H1 (cell line): ENCODE measurements at regions not wholly inside any gene's neighbourhood (a gene's known extent, or its start where the extent isn't known, plus 50 kb on each side); places are given as distances from the start of the nearest gene placed in this dataset.

Source experiments
- CTCF ChIA-PET: fragments of 300-600 bp; sonication (Branson Sonifier 250); formaldehyde crosslinking; loops from one replicate; lab custom pipeline; 2021; ENCODE audit not compliant: partially characterized antibody; lab: Charles Lee
- POLR2A ChIA-PET: fragments of 300-600 bp; sonication (Branson Sonifier 250); formaldehyde crosslinking; loops from one replicate; lab custom pipeline; 2021; ENCODE audit warnings: inconsistent platforms; ENCODE audit not compliant: partially characterized antibody; lab: Charles Lee
- DNase-seq, 2 experiments: peaks; one replicate each; pipeline versions ENCODE4 v3.0.0 to v3.0.0-alpha.2; 2010 to 2022; ENCODE audit warnings: low spot score in 2 of 2, low read depth in 1 of 2, mixed read lengths in 1 of 2
- FAIRE-seq: peaks from 2 replicates; lab custom pipeline; 2011; peaks lifted over from hg19 to GRCh38; lab: Jason Lieb, UNC
- H2AFZ ChIP-seq: 2 replicates; pipeline ENCODE4 v1.8.1; 2012; ENCODE audit warnings: low read length, inconsistent platforms
- H2AK5ac ChIP-seq: 2 replicates; pipeline ENCODE4 v1.6.1; 2013; ENCODE audit warnings: low read depth, low read length
- H2BK120ac ChIP-seq: replicated peaks from 2 replicates; pipeline ENCODE3; 2013; ENCODE audit warnings: low read depth, low read length, inconsistent platforms
- H2BK12ac ChIP-seq: 2 replicates; pipeline ENCODE4 v1.6.1; 2013; ENCODE audit warnings: low read depth, low read length
- H2BK15ac ChIP-seq: 2 replicates; pipeline ENCODE4 v1.6.1; 2013; ENCODE audit warnings: low read length
- H2BK20ac ChIP-seq: 2 replicates; pipeline ENCODE4 v1.6.1; 2013; ENCODE audit warnings: low read length
- H2BK5ac ChIP-seq: 2 replicates; pipeline ENCODE4 v1.6.1; 2013; ENCODE audit warnings: low read depth, low read length
- H3K14ac ChIP-seq: 2 replicates; pipeline ENCODE4 v1.6.1; 2013; ENCODE audit warnings: inconsistent platforms; ENCODE audit not compliant: insufficient read length
- H3K18ac ChIP-seq: 2 replicates; pipeline ENCODE4 v1.6.1; 2013; ENCODE audit warnings: low read length; ENCODE audit errors: extremely low read depth
- H3K23ac ChIP-seq: 2 replicates; pipeline ENCODE4 v1.6.1; 2013; ENCODE audit warnings: inconsistent platforms; ENCODE audit not compliant: insufficient read length
- H3K23me2 ChIP-seq: 2 replicates; pipeline ENCODE4 v1.6.1; 2013; ENCODE audit warnings: low read depth, low read length
- H3K27ac ChIP-seq: 2 replicates; pipeline ENCODE4 v1.6.1; 2011; ENCODE audit warnings: low read depth, low read length, inconsistent platforms
- H3K27me3 ChIP-seq, 4 experiments: replicated peaks in 1 of 4; 1 replicate in 1 of 4; 2 replicates in 3 of 4; pipeline versions ENCODE4 v1.6.1 to v1.8.1; 2011 to 2013; ENCODE audit warnings: low read length in 3 of 4, mild to moderate bottlenecking in 3 of 4, inconsistent platforms in 2 of 4, mixed read lengths in 2 of 4, moderate library complexity in 1 of 4; ENCODE audit not compliant: control insufficient read depth in 3 of 4, insufficient read depth in 3 of 4; ENCODE audit errors: extremely low read depth in 1 of 4
- H3K36me3 ChIP-seq, 4 experiments: 2 replicates each; pipeline versions ENCODE4 v1.6.1 to v1.8.1; 2011 to 2013; ENCODE audit warnings: mild to moderate bottlenecking in 4 of 4, low read length in 3 of 4, moderate library complexity in 2 of 4, control low read depth in 1 of 4, inconsistent platforms in 1 of 4; ENCODE audit not compliant: insufficient read depth in 4 of 4, control insufficient read depth in 2 of 4
- H3K4ac ChIP-seq: replicated peaks from 2 replicates; pipeline ENCODE3; 2013; ENCODE audit warnings: low read length, low read depth, mixed read lengths, inconsistent platforms; ENCODE audit not compliant: insufficient read length
- H3K4me1 ChIP-seq, 4 experiments: replicated peaks in 1 of 4; 1 replicate in 1 of 4; 2 replicates in 3 of 4; pipeline versions ENCODE4 v1.6.1 to v1.8.1; 2011 to 2013; ENCODE audit warnings: low read length in 3 of 4, inconsistent platforms in 2 of 4, mixed read lengths in 1 of 4; ENCODE audit not compliant: insufficient read depth in 4 of 4, control insufficient read depth in 3 of 4
- H3K4me2 ChIP-seq, 2 experiments: 2 replicates each; pipeline versions ENCODE4 v1.6.1 to v1.8.1; 2011 to 2013; ENCODE audit warnings: low read depth in 2 of 2, low read length in 2 of 2, control low read depth in 1 of 2, inconsistent platforms in 1 of 2, mild to moderate bottlenecking in 1 of 2; ENCODE audit not compliant: insufficient read depth in 1 of 2
- H3K4me3 ChIP-seq, 4 experiments: fragments of 200-600, 300-600 bp in 1 of 4; sonication (generic), shearing (Covaris generic), sonication (Bioruptor Twin) in 1 of 4; 2 replicates each; pipeline versions ENCODE4 v1.5.1 to v1.8.1; 2011 to 2016; ENCODE audit warnings: low read length in 4 of 4, low read depth in 3 of 4, control low read depth in 2 of 4, inconsistent platforms in 2 of 4, mild to moderate bottlenecking in 2 of 4, mixed read lengths in 1 of 4, moderate library complexity in 1 of 4; ENCODE audit not compliant: insufficient read depth in 2 of 4; ENCODE audit errors: extremely low read depth in 1 of 4
- H3K56ac ChIP-seq: replicated peaks from 2 replicates; pipeline ENCODE3; 2013; ENCODE audit warnings: low read depth, mild to moderate bottlenecking, mixed read lengths, low read length, inconsistent platforms; ENCODE audit not compliant: insufficient read length
- H3K79me1 ChIP-seq: 2 replicates; pipeline ENCODE4 v1.6.1; 2013; ENCODE audit warnings: low read depth, low read length, control low read depth
- H3K79me2 ChIP-seq, 2 experiments: 2 replicates each; pipeline versions ENCODE4 v1.6.1 to v1.8.1; 2012 to 2013; ENCODE audit warnings: low read length in 2 of 2, mild to moderate bottlenecking in 2 of 2, inconsistent platforms in 1 of 2; ENCODE audit not compliant: insufficient read depth in 2 of 2, control insufficient read depth in 1 of 2
- H3K9ac ChIP-seq, 4 experiments: replicated peaks in 1 of 4; 1 replicate in 1 of 4; 2 replicates in 3 of 4; pipeline versions ENCODE4 v1.6.1 to v1.8.1; 2011 to 2013; ENCODE audit warnings: low read depth in 3 of 4, low read length in 3 of 4, control low read depth in 2 of 4, mild to moderate bottlenecking in 2 of 4, moderate library complexity in 2 of 4, inconsistent platforms in 1 of 4; ENCODE audit errors: extremely low read depth in 1 of 4
- H3K9me3 ChIP-seq, 2 experiments: 2 replicates each; pipeline versions ENCODE4 v1.6.1 to v1.8.1; 2012 to 2013; ENCODE audit warnings: mild to moderate bottlenecking in 2 of 2, moderate library complexity in 2 of 2, control low read depth in 1 of 2, inconsistent platforms in 1 of 2, low read depth in 1 of 2, low read length in 1 of 2, mixed read lengths in 1 of 2; ENCODE audit not compliant: insufficient read depth in 2 of 2
- H4K20me1 ChIP-seq, 2 experiments: replicated peaks in 1 of 2; 2 replicates each; pipeline versions ENCODE3 to v1.8.1; 2011 to 2013; ENCODE audit warnings: inconsistent platforms in 2 of 2, low read length in 2 of 2, mild to moderate bottlenecking in 1 of 2; ENCODE audit not compliant: insufficient read depth in 2 of 2, control insufficient read depth in 1 of 2
- H4K5ac ChIP-seq: 2 replicates; pipeline ENCODE4 v1.6.1; 2013; ENCODE audit warnings: low read length, low read depth, mixed read lengths, inconsistent platforms; ENCODE audit not compliant: insufficient read length
- H4K8ac ChIP-seq: 2 replicates; pipeline ENCODE4 v1.8.0; 2013; ENCODE audit warnings: mild to moderate bottlenecking, moderate library complexity, low read length, inconsistent platforms; ENCODE audit not compliant: insufficient read depth; ENCODE audit errors: extremely low read depth
- H4K91ac ChIP-seq: replicated peaks from 2 replicates; pipeline ENCODE3; 2013; ENCODE audit warnings: low read length, mixed read lengths, inconsistent platforms; ENCODE audit not compliant: insufficient read length
- ATF3 ChIP-seq: IDR thresholded peaks from 2 replicates; pipeline ENCODE4 v1.6.1; 2011; ENCODE audit warnings: low read depth, mild to moderate bottlenecking, low read length; ENCODE audit not compliant: insufficient read depth
- BRCA1 ChIP-seq: IDR thresholded peaks from 2 replicates; pipeline ENCODE4 v1.6.1; 2012; ENCODE audit warnings: low read depth, low read length, improper control_type of control experiment
- CEBPB ChIP-seq: IDR thresholded peaks from 2 replicates; pipeline ENCODE4 v1.6.1; 2012; ENCODE audit warnings: low read depth, low read length
- CHD2 ChIP-seq: IDR thresholded peaks from 2 replicates; pipeline ENCODE4 v1.6.1; 2012; ENCODE audit warnings: low read length, improper control_type of control experiment
- CREB1 ChIP-seq: IDR thresholded peaks from 2 replicates; pipeline ENCODE4 v1.6.1; 2012; ENCODE audit warnings: inconsistent platforms
- JUND ChIP-seq: IDR thresholded peaks from 2 replicates; pipeline ENCODE4 v1.6.1; 2011; ENCODE audit warnings: mild to moderate bottlenecking, improper control_type of control experiment, low read length
- KDM4A ChIP-seq: IDR thresholded peaks from one replicate; pipeline ENCODE4 v1.7.1; 2012; ENCODE audit warnings: low read depth, mild to moderate bottlenecking, moderate library complexity, low read length, inconsistent platforms; ENCODE audit not compliant: severe bottlenecking
- PHF8 ChIP-seq: fragments of 200-600 bp; sonication (generic); conservative IDR thresholded peaks from 2 replicates; pipeline ENCODE4 v1.7.1; 2012; ENCODE audit warnings: low read depth, mild to moderate bottlenecking, inconsistent platforms, low read length, moderate library complexity
- RBBP5 ChIP-seq: IDR thresholded peaks from 2 replicates; pipeline ENCODE4 v1.7.1; 2012; ENCODE audit warnings: low read depth, mild to moderate bottlenecking, inconsistent platforms, low read length, moderate library complexity, borderline replicate concordance
- RFX5 ChIP-seq: IDR thresholded peaks from 2 replicates; pipeline ENCODE4 v1.6.1; 2011; ENCODE audit warnings: low read depth, low read length, improper control_type of control experiment, borderline replicate concordance
- RNF2 ChIP-seq: fragments of 200-900, 300-1000 bp; sonication (generic); IDR thresholded peaks from 2 replicates; pipeline ENCODE4 v1.7.1; 2016; ENCODE audit warnings: borderline replicate concordance, low read depth, mild to moderate bottlenecking, antibody characterized with exemption, low read length; ENCODE audit not compliant: poor library complexity, severe bottlenecking; ENCODE audit errors: missing control alignments
- SP2 ChIP-seq: IDR thresholded peaks from 2 replicates; pipeline ENCODE4 v1.6.1; 2012; ENCODE audit warnings: mild to moderate bottlenecking, low read length, inconsistent platforms
- SRF ChIP-seq: IDR thresholded peaks from 2 replicates; pipeline ENCODE4 v1.6.1; 2011; ENCODE audit warnings: mild to moderate bottlenecking, low read depth, low read length, moderate library complexity
- TBP ChIP-seq: IDR thresholded peaks from 2 replicates; pipeline ENCODE4 v1.6.1; 2011; ENCODE audit warnings: low read depth, low read length, improper control_type of control experiment
- ZNF274 ChIP-seq: IDR thresholded peaks from 2 replicates; pipeline ENCODE4 v1.7.0; 2012; ENCODE audit warnings: low read length, borderline replicate concordance; ENCODE audit errors: extremely low read depth
- WGBS, 2 experiments: shearing (Covaris generic) in 1 of 2; methylation state at CpG; one replicate each; pipeline versions ENCODE4 v1.1.6 to v1.1.7; 2013 to 2015; ENCODE audit warnings: low lambda C conversion rate in 2 of 2, mixed read lengths in 2 of 2, inconsistent platforms in 1 of 2, low coverage in 1 of 2, missing lambda C conversion rate in 1 of 2; ENCODE audit not compliant: insufficient replicate concordance in 2 of 2, insufficient coverage in 1 of 2, insufficient read length in 1 of 2; ENCODE audit errors: extremely low coverage in 1 of 2, missing lambda C conversion rate in 1 of 2; 5-methylcytosine and 5-hydroxymethylcytosine counted together

GRCh38 chr6:85321906-85322305 is 128.0 kb upstream of the NT5E start:
- ChIA-PET POLR2A (no interaction called here), CTCF (interaction anchor here (1.3 to 5.2 kb wide), 6 partner anchors 187 to 899 kb away, joined by 3 to 43 read pairs (median 10); no protein-coding TSS in a partner anchor)
- Histone ChIP-seq H3K4me2 (no peak overlapping the region), H3K23ac (no peak overlapping the region), H4K8ac (no peak overlapping the region), H3K4ac (no peak overlapping the region), H2BK20ac (no peak overlapping the region), H3K79me2 (no peaks in the 10 kb centered on the region), H3K18ac (no peak overlapping the region), H3K27ac (no peak overlapping the region), H4K5ac (no peak overlapping the region), H3K9ac (no peak overlapping the region), H4K91ac (no peak overlapping the region), H3K4me3 (no peak overlapping the region), H3K23me2 (no peaks in the 10 kb centered on the region; the same call in 1 of the 2 replicates), H3K4me1 (no peaks in the 10 kb centered on the region), H4K20me1 (no peaks in the 10 kb centered on the region), H3K36me3 (no peaks in the 10 kb centered on the region), H3K27me3 (no peaks in the 10 kb centered on the region), H2BK15ac (no peak overlapping the region), H3K9me3 (peaks cover 0 to 13% of the 10 kb centered on the region in 2 experiments; a peak in 2 of 4 replicates), H2AK5ac (no peak overlapping the region), H3K14ac (no peak overlapping the region), H2AFZ (no peak overlapping the region), H2BK120ac (no peak overlapping the region), H3K79me1 (no peaks in the 10 kb centered on the region), H3K56ac (no peak overlapping the region), H2BK12ac (no peak overlapping the region), H2BK5ac (no peak overlapping the region)
- 91% methylated on average over 2 of the region's 2 CpGs; no CpG with 5 or more reads in 1 of the 2 experiments for WGBS, 2 experiments
- no peak for DNase-seq
- FAIRE-seq = no peak
- TF ChIP-seq CHD2 = no peak
- TF ChIP-seq SP2 = no peak
- no peak for TF ChIP-seq CREB1
- no peak for TF ChIP-seq TBP
- no peak for TF ChIP-seq ATF3
- TF ChIP-seq RBBP5 = no peak
- no peak for TF ChIP-seq ZNF274
- TF ChIP-seq KDM4A = no peak
- TF ChIP-seq PHF8 = no peak
- TF ChIP-seq CEBPB = no peak
- no peak for TF ChIP-seq JUND
- no peak for TF ChIP-seq RNF2
- TF ChIP-seq SRF = no peak
- no peak for TF ChIP-seq RFX5
- no peak for TF ChIP-seq BRCA1
